G401.6 (cell line): ENCODE measurements at regions not wholly inside any gene's neighbourhood (a gene's known extent, or its start where the extent isn't known, plus 50 kb on each side); places are given as distances from the start of the nearest gene placed in this dataset.

ENCODE experiments used
- FAIRE-seq: peaks from 2 replicates; lab custom pipeline; 2012; peaks lifted over from hg19 to GRCh38; lab: Jason Lieb, UNC

GRCh38 chr6:139497345-139497961 lies 123.0 kb upstream of the CITED2 start:
- FAIRE-seq, result no peak

DNA sequence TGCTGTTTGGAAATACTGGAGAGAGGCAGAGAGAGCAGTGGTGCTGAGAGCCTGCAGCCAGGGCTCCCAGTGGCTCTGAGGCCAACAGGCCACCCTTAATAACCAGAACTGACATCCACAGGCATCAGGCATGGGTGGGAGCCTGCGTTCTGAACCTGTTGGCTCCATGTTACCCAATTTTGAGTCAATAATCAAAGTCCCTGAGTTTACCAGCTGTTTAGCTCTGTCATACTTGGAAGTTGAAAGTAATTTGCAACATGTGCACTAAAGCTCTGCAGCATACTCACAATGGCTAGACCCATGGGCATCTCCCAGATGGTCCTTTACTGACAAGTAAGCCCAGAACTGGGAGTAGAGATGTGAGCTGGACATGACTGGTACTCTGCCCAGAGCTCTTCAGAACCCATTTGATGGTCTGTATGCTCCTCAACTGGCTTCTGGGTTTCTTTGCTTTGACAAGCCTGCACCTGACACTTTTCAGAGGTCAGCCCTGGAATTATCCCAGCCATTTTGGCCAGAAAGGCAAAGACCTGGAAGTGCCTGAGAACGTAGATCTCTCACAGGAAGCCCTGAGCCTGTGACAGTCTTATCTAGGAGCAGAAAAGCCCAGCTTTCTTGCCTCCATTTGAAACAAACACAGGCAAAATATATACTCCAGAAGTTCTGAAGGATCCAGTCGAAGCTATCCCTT lies 122.4 kb upstream of the CITED2 start:
- FAIRE-seq, result no peak

DNA sequence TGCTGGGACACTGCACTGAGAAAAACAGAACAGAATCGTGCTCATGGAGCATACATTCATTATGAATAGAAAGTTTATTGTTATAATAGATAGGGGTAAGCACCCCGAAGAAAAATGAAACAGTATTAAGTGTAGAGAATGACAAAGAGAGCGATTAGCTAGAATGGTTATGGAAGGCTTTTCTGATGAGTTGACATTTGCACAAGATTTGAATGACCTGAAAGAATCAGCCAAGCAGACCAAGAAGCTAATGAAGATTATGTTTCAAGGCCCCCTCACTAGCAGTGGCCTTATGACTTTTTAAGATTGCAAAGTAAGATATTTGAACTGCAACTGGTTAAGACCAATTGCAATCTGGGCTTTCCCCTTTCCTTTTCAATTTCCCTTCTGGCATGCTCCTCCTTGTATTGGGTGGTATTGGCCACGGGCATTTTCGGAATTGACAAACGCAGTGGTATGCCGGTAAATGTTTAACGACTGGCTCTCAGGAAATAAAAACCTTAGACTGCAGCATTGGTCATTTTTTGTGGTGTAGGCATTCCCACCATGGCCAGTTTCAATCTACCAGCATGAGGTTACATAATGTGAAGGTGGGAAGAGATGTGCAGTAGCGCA lies 120.0 kb upstream of the CITED2 start:
- no peak for FAIRE-seq

GRCh38 chr6:139490482-139490881 lies 116.0 kb upstream of the CITED2 start:
- peak; percentile 25 for FAIRE-seq

DNA sequence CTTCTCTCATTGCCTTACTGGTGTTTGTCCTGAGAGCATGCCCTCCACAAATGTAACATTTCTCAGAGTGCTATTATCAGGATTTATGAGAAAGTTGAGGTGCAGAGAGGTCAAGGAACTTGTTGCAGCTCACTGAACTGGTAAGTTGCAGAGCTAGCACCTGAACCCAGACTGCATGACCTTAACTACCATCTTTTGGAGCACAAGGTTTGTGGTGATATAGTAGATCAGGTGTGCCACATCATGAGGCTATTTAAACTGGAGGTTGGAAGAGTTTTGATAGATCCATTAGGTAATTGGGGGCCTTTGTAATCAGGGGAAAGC lies 112.0 kb upstream of the CITED2 start:
- no peak for FAIRE-seq

GRCh38 chr6:139485742-139486475 lies 111.5 kb upstream of the CITED2 start:
- no peak for FAIRE-seq

DNA sequence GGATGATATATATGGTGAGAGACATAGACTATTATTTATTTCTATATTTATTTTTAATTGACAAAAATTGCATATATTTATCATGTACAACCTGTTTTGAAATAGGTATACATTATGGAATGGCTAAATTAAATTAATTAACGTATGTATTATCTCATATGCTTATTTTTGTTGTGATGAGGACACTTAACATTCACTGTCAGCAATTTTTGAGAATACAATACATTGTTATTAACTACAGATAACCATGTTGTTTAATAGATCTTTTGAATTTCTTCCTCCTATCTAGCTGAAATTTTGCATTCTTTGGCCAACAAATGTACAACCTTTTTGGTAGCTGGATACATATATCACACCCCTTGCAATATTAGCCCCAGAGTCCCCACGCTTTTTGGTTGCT lies 110.7 kb upstream of the CITED2 start:
- peak; percentile 60 for FAIRE-seq

DNA sequence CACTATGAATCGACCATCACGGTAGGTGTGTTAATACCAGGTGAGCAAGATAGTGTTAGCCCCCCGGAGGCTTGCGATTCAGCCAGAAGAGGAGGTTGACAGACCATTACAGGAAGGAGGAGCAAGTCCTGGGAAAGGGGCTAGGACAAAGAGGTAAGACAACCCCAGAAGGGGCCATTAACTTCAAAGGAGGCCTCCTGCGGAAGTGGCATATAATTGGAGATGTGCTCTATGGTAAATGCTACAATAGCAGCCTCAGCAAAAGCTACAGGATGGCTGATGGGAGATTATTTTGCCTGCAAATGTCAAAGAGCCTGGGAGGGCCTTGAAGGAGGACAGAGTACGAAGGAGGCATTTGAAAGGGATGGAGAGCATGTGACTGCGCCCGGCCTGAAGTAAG lies 108.6 kb upstream of the CITED2 start:
- FAIRE-seq, result no peak

GRCh38 chr6:139482287-139482686 lies 107.8 kb upstream of the CITED2 start:
- no peak for FAIRE-seq

- FAIRE-seq, result no peak
Observed at GRCh38 chr6:139480356-139481165, 106.1 kb upstream of the CITED2 start.

GRCh38 chr6:139479433-139480222 lies 105.2 kb upstream of the CITED2 start:
- FAIRE-seq, result no peak

GRCh38 chr6:139475646-139476045 lies 101.2 kb upstream of the CITED2 start:
- no peak for FAIRE-seq

- FAIRE-seq, result no peak
Observed at GRCh38 chr6:139475241-139475640, 100.8 kb upstream of the CITED2 start.

- FAIRE-seq, result peak; percentile 93
Observed at GRCh38 chr6:139474145-139475108, 100.0 kb upstream of the CITED2 start.

DNA sequence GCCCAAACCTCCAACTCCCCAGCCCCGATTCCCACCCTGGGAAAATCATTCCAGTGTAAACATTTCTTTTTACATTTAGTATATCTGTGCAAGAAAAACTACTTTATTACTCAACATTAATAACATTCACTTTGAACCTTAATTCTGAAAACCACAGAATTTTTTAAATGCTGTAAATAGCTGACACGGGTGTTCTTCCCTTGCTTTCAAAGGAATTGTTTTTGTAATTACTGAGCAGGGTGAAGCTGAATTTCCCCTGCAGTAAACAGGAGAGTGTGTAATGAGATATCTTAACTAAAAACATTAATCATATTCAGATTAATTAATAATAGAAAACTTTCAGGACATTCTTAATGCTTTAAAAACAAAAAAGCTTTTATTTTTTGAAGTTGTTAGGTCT lies 99.3 kb upstream of the CITED2 start:
- FAIRE-seq, result no peak

- peak; percentile 27 for FAIRE-seq
Observed at GRCh38 chr6:139473231-139473701, 98.8 kb upstream of the CITED2 start.

DNA sequence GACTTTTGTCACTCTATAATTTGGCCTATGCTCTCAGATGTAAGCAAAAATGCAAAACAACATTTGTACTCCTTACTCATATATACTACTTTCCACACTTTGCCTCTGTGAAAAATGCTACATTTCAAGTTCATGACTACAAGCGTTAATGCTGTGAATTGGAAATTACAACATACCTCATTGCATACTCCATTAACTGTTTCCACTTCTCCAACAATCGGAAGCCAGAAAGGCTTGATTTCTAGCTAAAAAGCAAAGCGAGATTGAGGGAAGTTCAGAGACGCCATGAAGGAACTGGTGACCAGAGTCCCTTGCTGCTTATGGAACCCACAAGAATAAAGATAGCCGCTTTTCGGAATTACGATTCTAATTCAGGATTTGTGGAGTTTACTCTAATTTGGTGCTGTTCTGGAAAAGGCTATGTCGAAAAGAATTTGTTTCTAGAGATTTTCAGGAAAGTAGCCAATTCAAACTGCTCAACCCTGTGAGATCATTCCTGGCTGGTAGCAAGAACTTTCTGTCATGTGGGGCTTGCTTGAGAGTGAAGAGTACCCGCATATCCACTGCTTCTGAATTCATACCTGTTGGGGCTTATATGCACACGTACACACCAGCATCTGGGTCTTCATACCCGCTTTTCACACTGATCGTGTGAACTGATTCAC lies 98.0 kb upstream of the CITED2 start:
- no peak for FAIRE-seq

- FAIRE-seq, result no peak
Observed at GRCh38 chr6:139470997-139471396, 96.5 kb upstream of the CITED2 start.

GRCh38 chr6:139468178-139468819 lies 93.9 kb upstream of the CITED2 start:
- FAIRE-seq, result no peak
